ENCODE measurements at regions not wholly inside any gene's neighbourhood (a gene's known extent, or its start where the extent isn't known, plus 50 kb on each side); places are given as distances from the start of the nearest gene placed in this dataset.

- TF ChIP-seq EP300 (IDR thresholded peaks at IDR 0.05; ENCODE audit: borderline replicate concordance in 1 of 2, low read depth in 1 of 2, low read length in 1 of 2) (no peak), CTCF (IDR thresholded peaks at IDR 0.05) (no peak), FOXM1 (IDR thresholded peaks at IDR 0.05; ENCODE audit: low read depth) (no peak), REST (IDR thresholded peaks at IDR 0.05; ENCODE audit: low read depth, low read length) (no peak), NRF1 (IDR thresholded peaks at IDR 0.05; ENCODE audit: low read depth, low read length) (no peak), EZH2phosphoT487 (IDR thresholded peaks at IDR 0.05; ENCODE audit: borderline replicate concordance, low read depth) (no peak), MAX (IDR thresholded peaks at IDR 0.05; ENCODE audit: low read depth) (no peak), RXRA (IDR thresholded peaks at IDR 0.05; ENCODE audit: borderline replicate concordance, low read depth) (no peak), CHD2 (IDR thresholded peaks at IDR 0.05; ENCODE audit: low read length, partially characterized antibody) (no peak), POLR2AphosphoS5 (IDR thresholded peaks at IDR 0.05; ENCODE audit: low read depth, low read length) (no peak), TEAD4 (IDR thresholded peaks at IDR 0.05; ENCODE audit: borderline replicate concordance, insufficient read depth) (no peak), TAF1 (IDR thresholded peaks at IDR 0.05; ENCODE audit: borderline replicate concordance, low read depth, low read length) (no peak)
These were observed 359.2 kb upstream of the PROK2 start for GRCh38 chr3:72143966-72144717.
